Endothelial cell of umbilical vein (primary cell): ENCODE measurements at regions not wholly inside any gene's neighbourhood (a gene's known extent, or its start where the extent isn't known, plus 50 kb on each side); places are given as distances from the start of the nearest gene placed in this dataset.

ENCODE experiments used
- BruUV-seq: library from RNA; stranded (reverse); fragments of 400-500 nt; replicated peaks from 2 replicates; lab custom pipeline; 2021; lab: Mats Ljungman, UMichigan
- CTCF ChIA-PET: fragments of 300-600, 350-600 bp; sonication (Branson Sonifier 250); formaldehyde crosslinking; loops from one replicate; lab custom pipeline; 2021; ENCODE audit warnings: antibody characterized with exemption, inconsistent platforms; lab: Charles Lee
- POLR2A ChIA-PET: fragments of 300-600, 350-600 bp; sonication (Branson Sonifier 250); formaldehyde crosslinking; loops from one replicate; lab custom pipeline; 2021; ENCODE audit warnings: antibody characterized with exemption, inconsistent platforms; lab: Charles Lee
- DNase-seq: peaks from one replicate; pipeline ENCODE4 v3.0.0-alpha.2; 2011; ENCODE audit warnings: low read depth, low spot score
- FAIRE-seq: peaks from 2 replicates; lab custom pipeline; 2011; peaks lifted over from hg19 to GRCh38; lab: Jason Lieb, UNC
- H2AFZ ChIP-seq: 2 replicates; pipeline ENCODE4 v1.6.0; 2012; ENCODE audit warnings: low read depth, low read length, control low read depth, inconsistent platforms
- H3K27ac ChIP-seq: 2 replicates; pipeline ENCODE4 v1.5.1; 2011; ENCODE audit warnings: low read depth, mild to moderate bottlenecking, control low read depth, low read length, moderate library complexity; ENCODE audit not compliant: insufficient read depth
- H3K27me3 ChIP-seq, 2 experiments: 2 replicates each; pipeline versions ENCODE4 v1.6.0 to v1.6.1; 2011; ENCODE audit warnings: low read length in 2 of 2, mixed read lengths in 1 of 2; ENCODE audit not compliant: control insufficient read depth in 2 of 2, insufficient read depth in 2 of 2
- H3K36me3 ChIP-seq, 2 experiments: 2 replicates in 1 of 2; 3 replicates in 1 of 2; pipeline ENCODE4 v1.5.1; 2011; ENCODE audit warnings: low read length in 2 of 2, mild to moderate bottlenecking in 1 of 2, moderate library complexity in 1 of 2; ENCODE audit not compliant: control insufficient read depth in 2 of 2, insufficient read depth in 2 of 2; ENCODE audit errors: extremely low read depth in 1 of 2
- H3K4me1 ChIP-seq: 3 replicates; pipeline ENCODE4 v1.5.1; 2011; ENCODE audit warnings: mild to moderate bottlenecking, low read length; ENCODE audit not compliant: control insufficient read depth, insufficient read depth; ENCODE audit errors: extremely low read depth
- H3K4me2 ChIP-seq: 2 replicates; pipeline ENCODE4 v1.6.1; 2011; ENCODE audit warnings: low read length, control low read depth, mixed read lengths; ENCODE audit not compliant: insufficient read depth
- H3K4me3 ChIP-seq, 3 experiments: fragments of 200-600 bp in 1 of 3; sonication (generic), shearing (Covaris generic) in 1 of 3; replicated peaks in 1 of 3; 2 replicates each; pipeline ENCODE4 v1.5.1; 2011 to 2016; ENCODE audit warnings: control low read depth in 3 of 3, low read length in 3 of 3, mild to moderate bottlenecking in 2 of 3, inconsistent platforms in 1 of 3, low read depth in 1 of 3, moderate library complexity in 1 of 3; ENCODE audit not compliant: insufficient read depth in 1 of 3
- H3K79me2 ChIP-seq: 2 replicates; pipeline ENCODE4 v1.6.0; 2012; ENCODE audit warnings: low read length, inconsistent platforms; ENCODE audit not compliant: control insufficient read depth, insufficient read depth
- H3K9ac ChIP-seq: replicated peaks from 2 replicates; pipeline ENCODE3; 2011; ENCODE audit warnings: low read length, control low read depth; ENCODE audit not compliant: insufficient read depth; ENCODE audit errors: extremely low read depth
- H3K9me1 ChIP-seq: replicated peaks from 3 replicates; pipeline ENCODE4 v1.6.0; 2011; ENCODE audit warnings: mild to moderate bottlenecking, low read length; ENCODE audit not compliant: control insufficient read depth, insufficient read depth; ENCODE audit errors: extremely low read depth
- H3K9me3 ChIP-seq: replicated peaks from 2 replicates; pipeline ENCODE4 v1.5.1; 2012; ENCODE audit warnings: low read length, inconsistent platforms; ENCODE audit not compliant: control insufficient read depth, insufficient read depth
- H4K20me1 ChIP-seq: replicated peaks from 2 replicates; pipeline ENCODE3; 2011; ENCODE audit warnings: mild to moderate bottlenecking, low read length; ENCODE audit not compliant: control insufficient read depth, insufficient read depth; ENCODE audit errors: extremely low read depth
- CTCF ChIP-seq, 2 donors: IDR thresholded peaks; 1 replicate in 1 of 2; 2 replicates in 1 of 2; pipeline ENCODE4 v1.5.1; 2011; ENCODE audit warnings: low read length in 2 of 2, mild to moderate bottlenecking in 2 of 2, moderate library complexity in 2 of 2, control low read depth in 1 of 2, inconsistent platforms in 1 of 2, low read depth in 1 of 2; ENCODE audit not compliant: insufficient read depth in 1 of 2; ENCODE audit errors: extremely low read depth in 1 of 2
- EZH2 ChIP-seq: IDR thresholded peaks from 2 replicates; pipeline ENCODE4 v1.6.1; 2012; ENCODE audit warnings: borderline replicate concordance, low read depth, mild to moderate bottlenecking, moderate library complexity, low read length, inconsistent platforms; ENCODE audit not compliant: severe bottlenecking
- FOS ChIP-seq: IDR thresholded peaks from 2 replicates; pipeline ENCODE4 v1.6.1; 2011; ENCODE audit warnings: mild to moderate bottlenecking, low read length, moderate library complexity, borderline replicate concordance; ENCODE audit not compliant: insufficient read depth
- GATA2 ChIP-seq: IDR thresholded peaks from 2 replicates; pipeline ENCODE4 v1.7.0; 2011; ENCODE audit warnings: low read depth, mild to moderate bottlenecking, moderate library complexity, mixed read lengths, low read length; ENCODE audit not compliant: insufficient read length, insufficient read depth
- JUN ChIP-seq: IDR thresholded peaks from 2 replicates; pipeline ENCODE4 v1.6.1; 2011; ENCODE audit warnings: borderline replicate concordance, low read depth; ENCODE audit not compliant: insufficient read length, insufficient read depth
- MAX ChIP-seq: IDR thresholded peaks from 2 replicates; pipeline ENCODE4 v1.6.1; 2011; ENCODE audit not compliant: insufficient read depth, insufficient read length
- MYC ChIP-seq: IDR thresholded peaks from one replicate; pipeline ENCODE4 v1.6.1; 2011; ENCODE audit warnings: mild to moderate bottlenecking, low read depth, low read length
- POLR2A ChIP-seq: IDR thresholded peaks from 2 replicates; pipeline ENCODE4 v1.6.1; 2012; ENCODE audit warnings: low read depth, mild to moderate bottlenecking, control low read depth, low read length
- POLR2AphosphoS5 ChIP-seq: IDR thresholded peaks from 2 replicates; pipeline ENCODE4 v1.6.1; 2012; ENCODE audit warnings: low read depth, mild to moderate bottlenecking, control low read depth, low read length, moderate library complexity; ENCODE audit not compliant: insufficient read depth
- dilution Hi-C: fragments of 300-500 bp; cut with MboI; formaldehyde crosslinking; loops from one replicate; pipeline ENCODE4 v1.15.0; 2019; ENCODE audit warnings: low sequenced_read_pairs; ENCODE audit not compliant: extremely low pct_ligation_motif_present
- intact Hi-C: fragments of 100-400 bp; cut with micrococcal nuclease; formaldehyde crosslinking; loops from one replicate; pipeline ENCODE4 v1.10.0; 2022

- Histone ChIP-seq H3K4me2 (no peak overlapping the region), H3K27ac (no peak overlapping the region), H3K36me3 (no peaks in the 10 kb centered on the region), H4K20me1 (no peaks in the 10 kb centered on the region), H3K4me3 (no peak overlapping the region), H3K4me1 (no peaks in the 10 kb centered on the region), H3K9ac (no peak overlapping the region), H3K9me1 (no peaks in the 10 kb centered on the region), H3K9me3 (no peaks in the 10 kb centered on the region), H2AFZ (no peak overlapping the region), H3K27me3 (no peaks in the 10 kb centered on the region), H3K79me2 (no peaks in the 10 kb centered on the region)
- ChIA-PET POLR2A (no interaction called here), CTCF (no interaction called here)
- no TSS peak for BruUV-seq
- no peak for FAIRE-seq
- dilution Hi-C loops (no loop called here), intact Hi-C loops (no loop called here)
- DNase-seq, result no peak
- TF ChIP-seq CTCF (IDR thresholded peaks at IDR 0.05; ENCODE audit: extremely low read depth in 1 of 2, insufficient read depth in 1 of 2, low read depth in 1 of 2, low read length in 2 of 2), result no peak
- TF ChIP-seq JUN, result no peak
- no peak for TF ChIP-seq MYC
- TF ChIP-seq GATA2, result no peak
- no peak for TF ChIP-seq EZH2
- TF ChIP-seq POLR2AphosphoS5, result no peak
- no peak for TF ChIP-seq FOS
- TF ChIP-seq MAX, result no peak
- TF ChIP-seq POLR2A, result no peak
Measured at GRCh38 chr2:181177376-181177775, 197.0 kb downstream of the UBE2E3 start.
